H1 (cell line): ENCODE measurements at regions not wholly inside any gene's neighbourhood (a gene's known extent, or its start where the extent isn't known, plus 50 kb on each side); places are given as distances from the start of the nearest gene placed in this dataset.

Experiments used
- CTCF ChIA-PET: fragments of 300-600 bp; sonication (Branson Sonifier 250); formaldehyde crosslinking; loops from one replicate; lab custom pipeline; 2021; ENCODE audit not compliant: partially characterized antibody; lab: Charles Lee
- POLR2A ChIA-PET: fragments of 300-600 bp; sonication (Branson Sonifier 250); formaldehyde crosslinking; loops from one replicate; lab custom pipeline; 2021; ENCODE audit warnings: inconsistent platforms; ENCODE audit not compliant: partially characterized antibody; lab: Charles Lee
- DNase-seq, 2 experiments: peaks; one replicate each; pipeline versions ENCODE4 v3.0.0 to v3.0.0-alpha.2; 2010 to 2022; ENCODE audit warnings: low spot score in 2 of 2, low read depth in 1 of 2, mixed read lengths in 1 of 2
- FAIRE-seq: peaks from 2 replicates; lab custom pipeline; 2011; peaks lifted over from hg19 to GRCh38; lab: Jason Lieb, UNC
- H2AFZ ChIP-seq: 2 replicates; pipeline ENCODE4 v1.8.1; 2012; ENCODE audit warnings: low read length, inconsistent platforms
- H2AK5ac ChIP-seq: 2 replicates; pipeline ENCODE4 v1.6.1; 2013; ENCODE audit warnings: low read depth, low read length
- H2BK120ac ChIP-seq: replicated peaks from 2 replicates; pipeline ENCODE3; 2013; ENCODE audit warnings: low read depth, low read length, inconsistent platforms
- H2BK12ac ChIP-seq: 2 replicates; pipeline ENCODE4 v1.6.1; 2013; ENCODE audit warnings: low read depth, low read length
- H2BK15ac ChIP-seq: 2 replicates; pipeline ENCODE4 v1.6.1; 2013; ENCODE audit warnings: low read length
- H2BK20ac ChIP-seq: 2 replicates; pipeline ENCODE4 v1.6.1; 2013; ENCODE audit warnings: low read length
- H2BK5ac ChIP-seq: 2 replicates; pipeline ENCODE4 v1.6.1; 2013; ENCODE audit warnings: low read depth, low read length
- H3K14ac ChIP-seq: 2 replicates; pipeline ENCODE4 v1.6.1; 2013; ENCODE audit warnings: inconsistent platforms; ENCODE audit not compliant: insufficient read length
- H3K18ac ChIP-seq: 2 replicates; pipeline ENCODE4 v1.6.1; 2013; ENCODE audit warnings: low read length; ENCODE audit errors: extremely low read depth
- H3K23ac ChIP-seq: 2 replicates; pipeline ENCODE4 v1.6.1; 2013; ENCODE audit warnings: inconsistent platforms; ENCODE audit not compliant: insufficient read length
- H3K23me2 ChIP-seq: 2 replicates; pipeline ENCODE4 v1.6.1; 2013; ENCODE audit warnings: low read depth, low read length
- H3K27ac ChIP-seq: 2 replicates; pipeline ENCODE4 v1.6.1; 2011; ENCODE audit warnings: low read depth, low read length, inconsistent platforms
- H3K27me3 ChIP-seq, 4 experiments: replicated peaks in 1 of 4; 1 replicate in 1 of 4; 2 replicates in 3 of 4; pipeline versions ENCODE4 v1.6.1 to v1.8.1; 2011 to 2013; ENCODE audit warnings: low read length in 3 of 4, mild to moderate bottlenecking in 3 of 4, inconsistent platforms in 2 of 4, mixed read lengths in 2 of 4, moderate library complexity in 1 of 4; ENCODE audit not compliant: control insufficient read depth in 3 of 4, insufficient read depth in 3 of 4; ENCODE audit errors: extremely low read depth in 1 of 4
- H3K36me3 ChIP-seq, 4 experiments: 2 replicates each; pipeline versions ENCODE4 v1.6.1 to v1.8.1; 2011 to 2013; ENCODE audit warnings: mild to moderate bottlenecking in 4 of 4, low read length in 3 of 4, moderate library complexity in 2 of 4, control low read depth in 1 of 4, inconsistent platforms in 1 of 4; ENCODE audit not compliant: insufficient read depth in 4 of 4, control insufficient read depth in 2 of 4
- H3K4ac ChIP-seq: replicated peaks from 2 replicates; pipeline ENCODE3; 2013; ENCODE audit warnings: low read length, low read depth, mixed read lengths, inconsistent platforms; ENCODE audit not compliant: insufficient read length
- H3K4me1 ChIP-seq, 4 experiments: replicated peaks in 1 of 4; 1 replicate in 1 of 4; 2 replicates in 3 of 4; pipeline versions ENCODE4 v1.6.1 to v1.8.1; 2011 to 2013; ENCODE audit warnings: low read length in 3 of 4, inconsistent platforms in 2 of 4, mixed read lengths in 1 of 4; ENCODE audit not compliant: insufficient read depth in 4 of 4, control insufficient read depth in 3 of 4
- H3K4me2 ChIP-seq, 2 experiments: 2 replicates each; pipeline versions ENCODE4 v1.6.1 to v1.8.1; 2011 to 2013; ENCODE audit warnings: low read depth in 2 of 2, low read length in 2 of 2, control low read depth in 1 of 2, inconsistent platforms in 1 of 2, mild to moderate bottlenecking in 1 of 2; ENCODE audit not compliant: insufficient read depth in 1 of 2
- H3K4me3 ChIP-seq, 4 experiments: fragments of 200-600, 300-600 bp in 1 of 4; sonication (generic), shearing (Covaris generic), sonication (Bioruptor Twin) in 1 of 4; 2 replicates each; pipeline versions ENCODE4 v1.5.1 to v1.8.1; 2011 to 2016; ENCODE audit warnings: low read length in 4 of 4, low read depth in 3 of 4, control low read depth in 2 of 4, inconsistent platforms in 2 of 4, mild to moderate bottlenecking in 2 of 4, mixed read lengths in 1 of 4, moderate library complexity in 1 of 4; ENCODE audit not compliant: insufficient read depth in 2 of 4; ENCODE audit errors: extremely low read depth in 1 of 4
- H3K56ac ChIP-seq: replicated peaks from 2 replicates; pipeline ENCODE3; 2013; ENCODE audit warnings: low read depth, mild to moderate bottlenecking, mixed read lengths, low read length, inconsistent platforms; ENCODE audit not compliant: insufficient read length
- H3K79me1 ChIP-seq: 2 replicates; pipeline ENCODE4 v1.6.1; 2013; ENCODE audit warnings: low read depth, low read length, control low read depth
- H3K79me2 ChIP-seq, 2 experiments: 2 replicates each; pipeline versions ENCODE4 v1.6.1 to v1.8.1; 2012 to 2013; ENCODE audit warnings: low read length in 2 of 2, mild to moderate bottlenecking in 2 of 2, inconsistent platforms in 1 of 2; ENCODE audit not compliant: insufficient read depth in 2 of 2, control insufficient read depth in 1 of 2
- H3K9ac ChIP-seq, 4 experiments: replicated peaks in 1 of 4; 1 replicate in 1 of 4; 2 replicates in 3 of 4; pipeline versions ENCODE4 v1.6.1 to v1.8.1; 2011 to 2013; ENCODE audit warnings: low read depth in 3 of 4, low read length in 3 of 4, control low read depth in 2 of 4, mild to moderate bottlenecking in 2 of 4, moderate library complexity in 2 of 4, inconsistent platforms in 1 of 4; ENCODE audit errors: extremely low read depth in 1 of 4
- H3K9me3 ChIP-seq, 2 experiments: 2 replicates each; pipeline versions ENCODE4 v1.6.1 to v1.8.1; 2012 to 2013; ENCODE audit warnings: mild to moderate bottlenecking in 2 of 2, moderate library complexity in 2 of 2, control low read depth in 1 of 2, inconsistent platforms in 1 of 2, low read depth in 1 of 2, low read length in 1 of 2, mixed read lengths in 1 of 2; ENCODE audit not compliant: insufficient read depth in 2 of 2
- H4K20me1 ChIP-seq, 2 experiments: replicated peaks in 1 of 2; 2 replicates each; pipeline versions ENCODE3 to v1.8.1; 2011 to 2013; ENCODE audit warnings: inconsistent platforms in 2 of 2, low read length in 2 of 2, mild to moderate bottlenecking in 1 of 2; ENCODE audit not compliant: insufficient read depth in 2 of 2, control insufficient read depth in 1 of 2
- H4K5ac ChIP-seq: 2 replicates; pipeline ENCODE4 v1.6.1; 2013; ENCODE audit warnings: low read length, low read depth, mixed read lengths, inconsistent platforms; ENCODE audit not compliant: insufficient read length
- H4K8ac ChIP-seq: 2 replicates; pipeline ENCODE4 v1.8.0; 2013; ENCODE audit warnings: mild to moderate bottlenecking, moderate library complexity, low read length, inconsistent platforms; ENCODE audit not compliant: insufficient read depth; ENCODE audit errors: extremely low read depth
- H4K91ac ChIP-seq: replicated peaks from 2 replicates; pipeline ENCODE3; 2013; ENCODE audit warnings: low read length, mixed read lengths, inconsistent platforms; ENCODE audit not compliant: insufficient read length
- EGR1 ChIP-seq: IDR thresholded peaks from 2 replicates; pipeline ENCODE4 v1.6.1; 2011; ENCODE audit warnings: low read depth, low read length, borderline replicate concordance
- JUN ChIP-seq: IDR thresholded peaks from 2 replicates; pipeline ENCODE4 v1.6.1; 2011; ENCODE audit warnings: low read depth, mild to moderate bottlenecking, improper control_type of control experiment, low read length
- RBBP5 ChIP-seq: IDR thresholded peaks from 2 replicates; pipeline ENCODE4 v1.7.1; 2012; ENCODE audit warnings: low read depth, mild to moderate bottlenecking, inconsistent platforms, low read length, moderate library complexity, borderline replicate concordance
- WGBS, 2 experiments: shearing (Covaris generic) in 1 of 2; methylation state at CpG; one replicate each; pipeline versions ENCODE4 v1.1.6 to v1.1.7; 2013 to 2015; ENCODE audit warnings: low lambda C conversion rate in 2 of 2, mixed read lengths in 2 of 2, inconsistent platforms in 1 of 2, low coverage in 1 of 2, missing lambda C conversion rate in 1 of 2; ENCODE audit not compliant: insufficient replicate concordance in 2 of 2, insufficient coverage in 1 of 2, insufficient read length in 1 of 2; ENCODE audit errors: extremely low coverage in 1 of 2, missing lambda C conversion rate in 1 of 2; 5-methylcytosine and 5-hydroxymethylcytosine counted together

- Histone ChIP-seq H4K20me1 (no peaks in the 10 kb centered on the region), H3K27me3 (no peaks in the 10 kb centered on the region), H3K23ac (no peak overlapping the region), H3K36me3 (no peaks in the 10 kb centered on the region), H3K4ac (no peak overlapping the region), H3K4me3 (no peak overlapping the region), H4K8ac (no peak overlapping the region), H3K27ac (no peak overlapping the region), H3K4me2 (no peak overlapping the region), H2BK12ac (no peak overlapping the region), H3K79me2 (no peaks in the 10 kb centered on the region), H2AFZ (no peak overlapping the region), H3K9me3 (peaks cover 7 to 8% of the 10 kb centered on the region in 2 experiments; a peak in 2 of 4 replicates), H4K91ac (no peak overlapping the region), H3K4me1 (peaks cover 0 to 7% (median 3%) of the 10 kb centered on the region in 4 experiments; a peak in 2 of 7 replicates), H2BK5ac (no peak overlapping the region), H4K5ac (no peak overlapping the region), H3K18ac (no peak overlapping the region), H2AK5ac (no peak overlapping the region), H3K9ac (no peak overlapping the region; a peak in 1 of 7 replicates), H3K79me1 (no peaks in the 10 kb centered on the region), H3K23me2 (no peaks in the 10 kb centered on the region), H2BK15ac (no peak overlapping the region), H2BK120ac (no peak overlapping the region), H2BK20ac (no peak overlapping the region), H3K14ac (no peak overlapping the region), H3K56ac (no peak overlapping the region)
- CTCF ChIA-PET = no interaction called here
- WGBS, 2 experiments = 85% methylated on average over 7 of the region's 7 CpGs; no CpG with 5 or more reads in 1 of the 2 experiments
- POLR2A ChIA-PET = no interaction called here
- FAIRE-seq (no peak), DNase-seq (no peak)
- TF ChIP-seq RBBP5 (no peak), EGR1 (no peak), JUN (no peak)
Observed at GRCh38 chr5:142521706-142522105, 164.2 kb downstream of the FGF1 start.
